ENCODE measurements at regions not wholly inside any gene's neighbourhood (a gene's known extent, or its start where the extent isn't known, plus 50 kb on each side); places are given as distances from the start of the nearest gene placed in this dataset.

DNA sequence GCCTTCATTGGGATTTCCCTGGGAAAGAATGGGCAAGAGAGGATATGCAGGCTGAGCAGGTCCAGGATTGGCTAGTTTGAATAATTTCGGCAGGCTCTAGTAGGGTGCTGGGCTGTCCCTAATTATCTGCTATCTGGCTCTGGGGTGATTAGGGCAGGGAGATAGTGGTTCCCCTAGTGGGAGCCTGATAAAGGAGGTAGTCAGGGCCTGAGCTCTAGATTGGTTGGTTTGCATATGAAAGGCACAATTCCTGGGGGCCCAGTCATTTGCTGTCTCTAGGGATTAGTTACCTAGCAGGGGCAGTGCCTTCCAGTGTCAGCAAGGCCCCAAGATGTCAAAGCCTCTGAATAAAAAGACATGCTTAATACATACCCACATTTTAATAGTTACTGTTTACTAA is 690.1 kb upstream of the KLHL29 start:
- TF ChIP-seq CTCF (IDR thresholded peaks at IDR 0.05), result no peak

DNA sequence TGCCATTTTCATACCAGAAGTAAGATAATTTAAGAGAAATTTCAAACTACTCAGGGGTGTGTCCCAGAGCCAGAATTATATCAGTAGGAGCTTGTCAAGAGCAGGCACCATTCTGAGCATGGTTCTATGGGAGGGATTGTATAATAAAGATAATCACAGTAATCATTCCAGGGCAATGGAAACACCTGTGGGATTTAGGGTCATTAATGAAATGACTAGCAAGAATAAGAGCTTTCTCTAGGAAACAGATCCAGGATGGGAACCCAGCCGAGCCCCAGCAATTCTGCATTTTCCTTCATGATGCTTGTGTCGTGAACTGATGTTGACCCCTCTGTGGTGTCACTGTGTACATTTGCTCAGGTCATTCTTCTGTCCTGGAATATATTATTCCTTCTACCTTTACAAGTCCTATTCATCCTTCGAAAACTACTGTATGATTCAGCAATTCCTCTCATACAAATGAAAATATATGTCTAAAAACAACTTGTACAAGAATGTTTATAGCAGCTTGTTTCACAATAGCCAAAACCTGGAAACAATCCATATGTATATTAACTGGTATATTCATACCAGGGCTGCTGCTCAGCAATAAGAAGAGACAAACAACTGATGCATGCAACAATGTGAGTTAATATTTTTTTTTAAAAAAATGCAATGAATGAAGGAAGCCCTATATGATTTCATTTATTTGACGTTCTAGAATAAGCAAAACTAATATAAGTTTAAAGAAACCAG is 687.8 kb upstream of the KLHL29 start:
- TF ChIP-seq CTCF (IDR thresholded peaks at IDR 0.05), result no peak

- TF ChIP-seq CTCF (IDR thresholded peaks at IDR 0.05), result no peak
Measured at GRCh38 chr2:22701561-22702160, 683.3 kb upstream of the KLHL29 start.

GRCh38 chr2:22703286-22703920 is 681.6 kb upstream of the KLHL29 start:
- TF ChIP-seq CTCF (IDR thresholded peaks at IDR 0.05), result no peak

- no peak for TF ChIP-seq CTCF (IDR thresholded peaks at IDR 0.05)
Measured at GRCh38 chr2:22719396-22719795, 665.6 kb upstream of the KLHL29 start.

GRCh38 chr2:22729466-22729865 is 655.5 kb upstream of the KLHL29 start:
- no peak for TF ChIP-seq CTCF (IDR thresholded peaks at IDR 0.05)

DNA sequence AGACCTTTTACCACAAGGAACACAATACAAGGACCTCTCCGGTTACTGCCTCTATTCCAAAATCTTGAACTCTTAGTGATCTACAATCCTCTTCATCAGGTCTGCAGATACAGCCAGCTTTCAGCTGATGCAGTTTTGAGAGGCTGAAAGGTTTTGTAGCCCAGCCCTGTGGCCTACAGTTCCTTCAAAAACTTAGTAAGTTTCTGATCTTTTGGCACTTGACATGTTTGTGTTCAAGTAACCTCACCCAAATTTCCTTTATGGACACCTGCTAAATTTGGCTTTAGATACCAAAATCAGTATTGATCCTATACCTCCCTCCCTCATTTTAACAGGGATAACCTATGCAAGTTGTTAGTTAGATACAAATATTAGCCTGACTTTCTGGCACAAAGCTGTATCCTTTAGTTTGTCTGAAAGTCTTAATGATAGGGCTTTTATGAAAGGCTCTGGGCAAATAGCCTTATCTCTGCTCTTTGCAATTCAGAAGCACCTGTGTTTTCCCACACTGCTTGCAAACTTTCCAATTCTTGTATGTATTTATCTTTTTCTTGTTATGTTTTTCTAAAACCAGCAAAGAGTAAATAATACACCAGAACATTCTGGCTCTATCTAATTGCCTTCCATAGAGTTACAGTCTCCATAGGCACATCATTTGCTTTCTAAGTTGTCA is 650.5 kb upstream of the KLHL29 start:
- TF ChIP-seq CTCF (IDR thresholded peaks at IDR 0.05), result no peak

Measured in LNCAP (cell line).